GM19468 (cell line): ENCODE measurements at regions not wholly inside any gene's neighbourhood (a gene's known extent, or its start where the extent isn't known, plus 50 kb on each side); places are given as distances from the start of the nearest gene placed in this dataset.
"Not testable (repeated sequence)": the region's sequence is repeated elsewhere in the genome, so short reads cannot be mapped to it uniquely, and the experiment has no call there.

Experiments
- ATAC-seq: cut with Tn5 transposase; IDR thresholded peaks from one replicate; pipeline ENCODE4 v1.9.1; 2021; ENCODE audit warnings: mild to moderate bottlenecking, moderate library complexity, moderate number of reproducible peaks; ENCODE audit not compliant: unreplicated experiment; ENCODE audit errors: extremely low read depth

DNA sequence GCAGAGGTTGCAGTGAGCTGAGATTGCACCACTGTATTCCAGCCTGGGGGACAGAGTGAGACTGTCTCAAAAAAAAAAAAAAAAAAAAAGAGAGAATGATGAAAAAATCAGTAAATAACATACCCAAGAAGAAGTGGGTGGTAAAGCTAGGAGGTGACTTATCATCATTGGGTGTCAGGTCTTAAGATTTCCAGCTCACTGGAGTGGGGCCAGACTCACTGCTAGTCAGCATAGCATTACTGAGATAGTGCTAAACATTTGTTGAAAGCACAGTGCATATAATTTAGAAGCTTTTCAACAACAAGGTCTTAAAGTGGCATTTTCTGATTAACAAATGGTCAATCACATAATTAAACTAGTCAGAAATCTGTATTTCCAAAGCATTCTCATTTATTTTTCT, 221.8 kb upstream of the GYPA start:
- no peak for ATAC-seq

DNA sequence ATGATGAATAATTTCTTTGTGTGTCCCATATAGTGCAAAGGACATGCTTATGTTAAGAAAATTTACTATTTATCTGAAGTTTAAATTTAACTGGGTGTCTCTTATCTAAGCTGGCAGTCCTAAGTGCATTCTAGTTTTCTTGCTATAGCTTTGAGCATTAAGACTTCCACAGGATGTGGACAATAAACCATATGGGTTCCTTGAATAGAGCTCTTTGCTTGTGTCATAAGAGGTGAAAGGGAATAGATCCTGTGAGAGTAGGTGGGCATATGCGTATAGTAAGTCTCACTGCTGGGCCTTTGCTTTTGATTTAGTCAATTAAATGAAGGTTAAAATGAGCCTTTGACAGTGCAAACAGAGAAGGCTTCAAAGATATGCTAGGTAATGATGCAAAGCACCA, 223.4 kb upstream of the GYPA start:
- ATAC-seq: no peak

DNA sequence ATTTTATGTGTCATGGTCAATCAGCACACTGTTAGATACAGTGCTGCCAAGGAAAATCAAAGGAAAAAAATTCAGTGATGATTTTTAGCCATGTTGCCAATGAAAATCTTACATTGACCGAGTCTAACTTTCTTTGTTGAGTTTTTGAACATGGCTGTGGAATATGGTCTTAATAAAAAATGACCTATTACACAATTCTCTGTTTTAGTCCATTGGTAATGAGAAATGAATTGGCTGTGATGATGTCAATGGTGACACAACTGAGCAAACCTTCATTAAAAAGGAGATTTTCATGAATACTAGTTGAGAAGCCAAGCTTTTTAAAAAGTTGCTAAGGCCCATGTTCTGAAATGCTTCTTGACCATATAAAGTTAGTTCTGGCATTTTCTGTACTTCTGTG, 225.9 kb upstream of the GYPA start:
- no peak for ATAC-seq

DNA sequence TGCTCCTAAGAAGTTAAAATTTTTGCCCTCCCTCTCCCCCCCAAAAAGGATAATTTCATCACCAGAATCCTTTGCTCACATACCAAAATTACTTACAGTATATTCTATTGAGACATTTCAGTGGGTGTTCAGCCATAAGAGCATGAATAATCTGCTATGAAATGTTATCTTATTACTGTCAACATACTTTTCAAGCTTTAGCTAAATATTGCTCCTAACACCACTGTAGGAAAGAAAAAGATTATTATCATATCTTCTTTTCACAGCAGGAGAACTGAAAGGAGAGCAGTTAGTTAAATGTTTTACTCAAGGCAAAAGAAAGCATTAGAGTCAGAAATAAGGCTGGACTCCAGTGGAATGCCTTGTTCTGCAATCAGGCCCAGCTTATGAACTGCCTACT, 231.0 kb upstream of the GYPA start:
- no peak for ATAC-seq

DNA sequence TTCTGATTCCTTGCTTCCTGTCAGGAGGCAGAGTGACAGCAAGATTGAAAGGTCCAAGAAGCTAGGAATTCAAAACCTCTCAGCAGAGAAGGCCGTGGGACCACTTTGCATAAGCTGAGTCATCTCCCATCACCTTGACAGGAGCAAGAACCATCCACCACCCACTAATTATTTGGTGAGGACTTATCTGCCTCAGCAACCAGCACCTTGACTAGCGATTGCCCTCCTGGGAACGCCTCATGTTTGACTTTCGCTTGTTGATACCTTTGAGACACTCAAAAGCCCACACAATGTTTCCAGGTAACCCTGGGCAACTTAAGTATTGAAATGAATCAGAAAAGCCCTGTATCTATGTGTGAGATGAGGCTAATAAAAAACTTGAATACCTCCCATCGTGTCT, 233.5 kb upstream of the GYPA start:
- no peak for ATAC-seq

DNA sequence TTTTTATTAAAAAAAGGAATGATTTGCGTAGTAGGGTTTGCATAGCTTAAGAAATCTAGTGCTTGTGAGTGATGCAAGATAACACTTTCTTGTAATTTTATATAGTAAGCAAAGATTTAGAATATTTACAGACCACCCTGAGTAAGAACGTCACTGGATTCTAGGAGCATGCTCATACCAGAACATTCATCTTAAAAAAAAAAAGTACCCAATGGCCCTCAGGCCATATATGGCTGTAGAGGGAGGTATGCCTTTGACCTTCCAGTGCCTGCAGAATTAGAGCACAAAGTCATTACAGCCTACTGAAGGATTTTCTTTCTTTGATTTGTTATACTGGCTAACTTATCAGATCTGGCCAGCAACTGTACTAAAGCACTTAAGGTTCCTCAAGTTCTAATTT, 236.3 kb upstream of the GYPA start:
- no peak for ATAC-seq

DNA sequence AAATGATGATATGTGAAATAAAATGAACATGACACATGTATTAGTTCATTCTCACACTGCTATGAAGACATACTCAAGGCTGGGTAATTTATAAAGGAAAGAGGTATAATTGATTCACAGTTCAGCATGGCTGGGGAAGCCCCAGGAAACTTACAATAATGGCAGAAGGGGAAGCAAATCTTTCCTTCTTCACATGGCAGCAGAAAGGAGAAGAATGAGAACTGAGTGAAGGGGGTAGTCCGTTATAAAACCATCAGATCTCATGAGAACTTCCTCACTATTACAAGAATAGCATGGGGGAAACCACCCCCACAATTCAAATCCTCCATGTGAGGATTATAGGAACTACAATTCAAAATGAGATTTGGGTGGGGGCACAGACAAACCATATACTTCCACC, 243.9 kb upstream of the GYPA start:
- ATAC-seq: no peak

DNA sequence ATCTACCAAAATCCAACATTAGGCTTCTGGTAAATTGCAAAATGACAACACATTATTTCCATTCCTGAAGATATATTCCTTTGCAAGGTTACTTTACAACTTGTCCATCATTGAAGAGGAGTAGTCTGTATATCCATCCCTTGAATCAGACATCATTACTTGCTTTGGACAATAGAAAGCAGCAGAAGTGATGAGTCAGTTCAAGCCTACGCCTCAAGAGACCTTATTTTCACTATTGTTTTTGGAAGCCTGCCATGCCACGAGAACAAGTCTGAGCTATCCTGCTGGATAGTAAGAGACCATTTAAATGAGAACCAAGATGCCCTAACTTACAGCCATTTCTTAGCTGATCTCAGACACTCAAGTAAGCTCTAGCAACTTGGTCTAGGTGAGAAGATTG, 246.0 kb upstream of the HHIP start:
- peak; percentile 78 for ATAC-seq

DNA sequence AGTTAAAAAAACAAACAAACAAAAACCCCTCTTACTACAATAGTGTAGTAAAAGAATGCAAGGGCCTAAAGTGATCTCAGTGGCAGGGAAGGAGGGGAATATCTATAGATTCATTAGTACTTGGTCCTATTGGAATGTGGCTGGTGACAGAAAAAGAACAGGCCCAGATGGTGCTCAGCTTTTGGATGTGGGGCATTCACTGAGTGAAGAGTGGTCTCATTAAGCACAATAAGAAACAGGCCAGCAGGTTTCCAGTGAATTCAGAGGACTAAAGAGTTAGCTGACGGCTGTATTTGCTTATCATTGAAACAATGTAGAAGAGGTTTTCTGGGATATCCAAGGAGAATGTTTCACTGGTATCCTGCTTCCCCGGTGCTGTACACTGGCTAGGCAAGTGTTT, 243.8 kb upstream of the HHIP start:
- no peak for ATAC-seq

DNA sequence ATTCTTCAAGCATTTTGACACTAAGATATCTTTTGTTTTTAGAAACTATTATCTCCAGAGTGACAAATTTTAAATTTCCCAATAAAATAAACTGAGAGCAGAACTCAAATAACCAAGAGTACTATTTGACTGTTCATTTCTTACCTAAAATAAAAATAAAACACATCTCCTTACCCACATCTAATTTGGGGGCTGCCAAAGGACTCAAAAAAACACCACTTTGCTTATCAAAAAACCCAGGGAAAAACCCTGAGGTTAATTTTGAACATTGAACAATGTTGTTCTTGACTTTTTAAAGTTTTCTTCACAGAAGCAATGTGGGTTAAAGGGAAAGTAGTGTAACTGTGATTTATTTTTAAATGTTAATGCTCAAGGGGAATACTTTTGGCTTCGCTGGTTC, 243.0 kb upstream of the HHIP start:
- no peak for ATAC-seq

DNA sequence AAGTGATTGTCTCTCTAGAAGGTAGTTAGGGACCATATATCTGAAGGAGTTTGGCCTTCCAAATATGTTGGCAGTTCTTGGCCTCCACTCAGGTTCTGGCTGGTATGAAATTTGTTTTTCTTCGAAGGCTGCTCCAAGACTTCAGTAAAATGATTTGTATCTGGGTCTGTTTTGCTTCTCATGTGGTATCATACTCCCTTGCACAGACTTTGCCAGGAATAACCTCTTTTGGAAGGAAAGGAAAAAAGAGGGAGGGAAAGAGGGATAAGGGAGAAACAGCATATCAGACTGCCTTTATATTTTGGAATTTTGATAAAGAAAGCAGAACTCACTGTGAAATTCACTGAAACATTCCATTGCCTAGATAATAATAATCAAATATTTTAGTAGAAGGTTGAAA, 242.1 kb upstream of the HHIP start:
- ATAC-seq: no peak

DNA sequence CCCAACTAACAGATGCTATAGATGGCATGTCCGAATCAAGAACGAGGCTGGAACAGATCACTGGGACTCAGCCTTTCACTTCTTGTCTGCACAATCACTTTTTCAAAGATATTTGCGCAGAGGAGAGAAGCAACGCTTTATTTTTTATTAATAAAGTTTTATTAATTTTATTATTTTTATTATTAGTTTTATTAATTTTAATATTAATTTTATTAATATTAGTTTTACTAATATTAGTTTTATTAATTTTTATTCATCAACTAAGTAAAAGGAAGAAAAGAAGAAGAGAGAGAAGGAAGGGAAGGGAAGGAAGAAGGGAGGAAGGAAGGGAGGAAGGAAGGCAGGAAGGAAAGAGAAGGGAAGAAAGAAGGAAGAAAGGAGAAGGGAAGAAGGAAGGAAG, 236.4 kb upstream of the HHIP start:
- no peak for ATAC-seq

DNA sequence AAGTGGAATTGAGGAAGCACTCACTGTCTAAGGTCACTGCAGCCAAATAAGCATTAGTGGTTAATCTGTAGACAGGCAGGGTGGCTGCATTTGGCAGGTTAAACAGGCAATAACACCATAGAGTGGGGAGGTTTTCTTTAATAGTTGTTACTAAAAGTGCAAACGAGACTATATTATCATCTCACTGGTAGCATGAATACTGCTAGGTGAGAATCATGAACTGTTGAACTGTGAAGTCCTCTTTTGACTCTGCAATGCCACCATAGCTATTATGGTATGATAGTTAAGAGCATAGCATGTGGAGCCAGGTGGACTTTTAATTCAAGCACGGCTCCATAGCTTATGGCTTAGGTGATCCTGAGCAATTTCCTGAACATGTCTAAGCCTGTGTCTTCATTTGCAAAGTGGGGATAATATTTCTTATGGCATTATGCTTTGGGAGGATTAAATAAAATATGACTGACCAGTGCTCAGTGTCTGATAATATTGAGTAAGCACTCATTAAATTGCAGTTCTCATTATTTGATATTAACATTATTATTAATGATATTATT, 235.6 kb upstream of the HHIP start:
- ATAC-seq: no peak

DNA sequence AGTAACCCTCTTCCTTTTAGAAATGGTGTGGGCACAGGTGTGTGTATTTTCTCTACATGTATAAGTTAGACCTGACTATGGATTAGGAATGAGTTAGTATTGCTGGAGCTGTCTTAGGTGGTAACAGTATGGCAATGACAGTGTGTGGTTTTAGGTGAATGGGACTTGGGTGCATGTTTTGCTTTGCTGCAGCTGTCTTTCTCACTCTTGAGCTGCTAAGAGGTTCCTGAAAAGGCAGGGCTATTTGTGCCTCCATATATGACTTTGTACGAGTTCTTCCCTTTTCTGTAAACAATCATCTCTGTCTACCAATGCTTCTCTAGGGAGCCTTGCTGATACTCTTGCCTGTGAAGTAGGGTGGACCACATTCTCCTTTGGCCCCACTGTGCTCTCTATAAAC, 234.8 kb upstream of the HHIP start:
- ATAC-seq: no peak

DNA sequence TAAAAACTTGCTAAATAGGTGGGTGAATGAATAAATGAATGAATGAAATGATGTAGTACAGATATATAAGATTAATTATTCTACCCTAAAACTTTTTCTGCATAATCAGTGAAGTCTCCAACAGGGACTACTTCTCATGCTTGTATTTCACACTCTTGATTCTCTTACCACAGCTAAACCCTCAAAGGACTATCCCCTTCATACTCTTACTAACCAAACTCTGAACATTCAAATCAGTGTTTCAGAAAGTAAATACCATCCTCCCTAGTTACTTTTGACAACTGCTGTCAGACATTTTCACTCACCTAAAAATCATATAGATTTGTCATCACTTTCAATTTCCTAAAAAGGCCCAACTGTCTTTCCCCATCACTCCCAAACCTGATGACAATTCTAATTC, 234.3 kb upstream of the HHIP start:
- ATAC-seq: no peak

DNA sequence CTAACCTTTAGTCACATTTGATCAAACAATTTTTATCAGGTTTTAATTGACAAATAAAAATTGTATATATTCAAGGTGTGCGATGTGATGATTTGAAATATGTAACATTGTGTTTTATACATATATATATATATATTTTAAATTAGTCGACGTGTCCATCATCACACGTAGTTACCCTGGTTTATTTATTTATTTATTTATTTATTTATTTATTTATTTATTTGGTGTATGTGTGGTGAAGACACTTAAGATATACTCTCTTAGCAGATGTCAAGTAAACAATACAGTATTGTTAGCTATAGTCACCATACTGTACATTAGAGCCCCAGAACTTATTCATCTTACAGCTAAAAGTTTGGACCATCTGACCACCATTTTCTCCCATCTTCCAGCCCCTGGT, 224.9 kb upstream of the HHIP start:
- ATAC-seq: no peak

DNA sequence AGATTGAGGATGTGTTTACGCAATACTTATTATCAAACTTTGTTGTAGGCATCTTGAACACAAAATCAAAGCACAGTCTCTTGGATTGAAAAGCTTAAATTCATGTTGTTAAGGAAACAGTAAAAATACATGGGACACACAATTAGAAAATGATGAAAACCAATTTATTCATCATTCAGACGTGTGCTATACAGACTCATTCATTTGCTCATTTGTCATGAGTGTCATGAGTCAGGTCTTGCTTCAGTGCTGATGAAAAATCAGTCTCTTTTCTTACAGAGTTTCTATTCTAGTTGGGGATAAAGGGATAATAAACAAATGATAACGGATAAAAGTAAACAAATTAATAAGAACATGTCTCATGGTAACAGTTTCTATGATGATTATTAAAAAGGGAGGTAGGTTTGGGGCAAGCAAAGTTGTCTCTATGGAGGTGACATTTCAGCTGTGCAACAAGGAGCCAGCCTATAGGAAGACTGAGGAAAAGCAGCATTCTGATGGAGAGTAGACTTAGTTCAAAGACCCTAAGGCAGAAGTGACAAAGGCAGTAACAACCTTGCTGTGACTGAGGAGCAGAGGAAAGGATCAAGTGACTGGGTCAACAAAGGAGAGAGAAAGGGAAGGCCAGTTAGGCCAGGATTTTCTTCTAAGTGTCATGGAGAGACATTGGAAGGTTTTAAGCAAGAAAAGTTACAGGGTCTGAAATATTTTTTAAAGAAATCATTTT, 224.0 kb upstream of the HHIP start:
- ATAC-seq: no peak

DNA sequence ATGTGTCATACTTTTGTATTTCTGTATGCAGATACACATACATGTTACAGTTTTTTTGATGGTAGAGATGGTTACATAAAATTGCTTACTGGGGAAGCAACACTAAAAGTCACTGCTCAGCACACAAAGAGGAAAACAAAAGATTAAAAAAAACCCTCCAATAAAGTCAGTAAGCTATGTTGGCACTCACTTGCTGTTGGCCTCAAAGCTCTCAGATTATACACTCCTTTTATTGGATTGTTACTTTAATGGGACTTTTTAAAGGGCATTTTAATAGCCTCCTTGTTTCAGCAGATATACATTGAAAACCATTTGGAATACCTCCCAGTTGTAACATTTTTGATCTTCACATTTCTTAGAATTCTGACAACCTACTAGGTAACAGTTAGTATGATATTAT, 222.0 kb upstream of the HHIP start:
- ATAC-seq: no peak

DNA sequence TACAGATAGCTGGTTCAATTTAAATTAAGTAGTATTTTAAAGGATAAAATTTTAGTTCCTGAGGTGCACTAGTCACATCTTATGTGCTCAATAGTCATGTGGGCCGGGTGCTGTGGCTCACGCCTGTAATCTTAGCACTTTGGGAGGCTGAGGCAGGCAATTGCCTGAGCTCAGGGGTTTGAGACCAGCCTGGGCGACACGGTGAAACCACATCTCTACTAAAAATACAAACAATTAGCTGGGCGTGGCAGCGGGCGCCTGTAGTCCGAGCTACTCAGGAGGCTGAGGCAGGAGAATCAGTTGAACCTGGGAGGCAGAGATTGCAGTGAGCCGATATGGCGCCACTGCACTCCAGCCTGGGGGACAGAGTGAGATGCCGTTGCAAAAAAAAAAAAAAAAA, 219.9 kb upstream of the HHIP start:
- ATAC-seq: not testable (repeated sequence)

DNA sequence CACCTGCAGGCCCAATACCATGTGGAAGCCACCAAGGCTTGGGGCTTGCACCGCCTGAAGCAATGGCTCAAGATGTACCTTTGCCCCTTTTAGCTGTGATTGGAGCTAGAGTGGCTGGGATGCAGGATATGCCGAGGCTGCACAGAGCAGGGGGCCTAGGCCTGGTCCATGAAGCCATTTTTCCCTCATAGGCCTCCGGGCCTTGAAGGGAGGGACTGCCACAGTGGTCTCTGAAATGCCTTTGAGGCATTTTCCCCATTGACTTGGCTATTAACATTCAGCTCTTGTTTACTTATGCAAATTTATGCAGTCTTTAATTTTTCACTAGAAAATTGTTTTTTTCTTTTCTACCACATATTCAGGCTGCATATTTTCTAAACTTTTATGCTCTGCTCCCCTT, 203.2 kb upstream of the HHIP start:
- ATAC-seq: no peak

DNA sequence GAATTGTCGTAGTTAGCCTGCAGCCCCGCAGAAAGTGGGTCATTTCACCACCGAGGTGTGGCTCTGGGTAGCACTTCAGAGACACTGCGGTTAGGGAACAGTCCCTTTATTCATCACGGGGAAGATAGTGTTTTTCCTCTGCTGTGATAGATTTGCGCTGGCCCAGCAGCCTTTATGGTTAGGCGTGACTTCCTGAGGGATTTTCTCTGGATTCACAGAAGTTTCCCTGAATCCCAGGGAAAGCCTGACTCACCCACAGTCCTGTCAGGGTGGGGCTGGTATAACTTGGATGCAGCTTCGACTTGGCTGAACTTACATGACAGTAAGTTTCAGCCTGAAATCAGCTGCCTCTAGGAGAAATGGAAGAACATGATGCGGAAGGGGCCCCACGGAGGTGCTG, 196.3 kb upstream of the HHIP start:
- ATAC-seq: no peak

DNA sequence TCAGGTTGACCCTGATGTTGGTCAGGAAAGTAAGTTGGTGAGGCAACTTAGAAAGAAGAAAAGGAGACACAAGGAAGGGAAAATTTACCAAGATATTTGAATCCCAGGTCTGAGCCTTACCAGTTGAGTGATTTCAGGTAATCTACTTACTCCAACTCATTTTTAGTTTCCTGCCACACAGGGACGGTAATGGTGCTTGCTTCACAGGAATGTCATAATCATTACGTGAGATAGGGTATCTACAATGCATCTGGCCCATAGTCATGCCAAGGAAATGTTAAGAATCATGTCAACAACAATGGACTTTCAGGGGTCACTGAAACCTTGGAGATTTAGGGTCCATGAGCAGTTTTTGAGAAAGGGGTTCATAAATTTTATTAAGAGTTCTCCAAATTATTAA, 195.4 kb upstream of the HHIP start:
- ATAC-seq: no peak
